Kidney (tissue), 13 donors: ENCODE measurements at regions not wholly inside any gene's neighbourhood (a gene's known extent, or its start where the extent isn't known, plus 50 kb on each side); places are given as distances from the start of the nearest gene placed in this dataset.

ENCODE experiments used
- DNase-seq, 5 donors: peaks; one replicate each; pipeline ENCODE4 v3.0.0-alpha.2; 2013 to 2020
- FAIRE-seq: peaks from 2 replicates; lab custom pipeline; 2012; peaks lifted over from hg19 to GRCh38; lab: Jason Lieb, UNC
- H3K27ac ChIP-seq, 2 donors: one replicate each; pipeline ENCODE4 v1.7.0; 2013; ENCODE audit warnings: low read depth in 2 of 2, low read length in 2 of 2, inconsistent platforms in 1 of 2
- H3K27me3 ChIP-seq: one replicate; pipeline ENCODE4 v1.7.1; 2013; ENCODE audit warnings: low read length, inconsistent platforms; ENCODE audit not compliant: control insufficient read depth, insufficient read depth
- H3K36me3 ChIP-seq, 3 donors: one replicate each; pipeline versions ENCODE4 v1.7.0 to v1.7.1; 2013; ENCODE audit warnings: low read length in 3 of 3, control low read depth in 1 of 3, inconsistent platforms in 1 of 3; ENCODE audit not compliant: insufficient read depth in 3 of 3, control insufficient read depth in 2 of 3
- H3K4me1 ChIP-seq, 3 donors: one replicate each; pipeline versions ENCODE4 v1.7.0 to v1.7.1; 2013; ENCODE audit warnings: low read length in 3 of 3, inconsistent platforms in 1 of 3, low read depth in 1 of 3; ENCODE audit not compliant: control insufficient read depth in 2 of 3, insufficient read depth in 2 of 3
- H3K4me3 ChIP-seq, 3 donors: one replicate each; pipeline versions ENCODE4 v1.7.0 to v1.8.1; 2013; ENCODE audit warnings: low read length in 3 of 3, control low read depth in 1 of 3, inconsistent platforms in 1 of 3
- H3K9ac ChIP-seq, 3 donors: one replicate each; pipeline versions ENCODE4 v1.7.0 to v1.7.1; 2013; ENCODE audit warnings: low read length in 3 of 3, control low read depth in 1 of 3, inconsistent platforms in 1 of 3
- H3K9me3 ChIP-seq, 3 donors: one replicate each; pipeline versions ENCODE4 v1.7.0 to v1.7.1; 2013; ENCODE audit warnings: low read length in 3 of 3, control low read depth in 1 of 3, inconsistent platforms in 1 of 3; ENCODE audit not compliant: control insufficient read depth in 2 of 3, insufficient read depth in 1 of 3
- CTCF ChIP-seq: IDR thresholded peaks from 3 replicates; pipeline ENCODE4 v1.5.1; 2012; ENCODE audit warnings: mild to moderate bottlenecking, moderate library complexity, borderline replicate concordance; ENCODE audit not compliant: insufficient read depth; ENCODE audit errors: extremely low read depth
- intact Hi-C: fragments of 100-400 bp; cut with DNase I; formaldehyde crosslinking; loops from one replicate; pipeline ENCODE4 v1.11.1; 2022
- donor health status: control.
- donor health status: control.
- donor health status: control.
- donor health status: control.
- donor health status: control.
- donor health status: DM: yes; HTN: yes; CAD: no.
- donor health status: Normal renal cell carcinoma (clear cell type).

GRCh38 chr12:28866715-28867503 is 282.2 kb upstream of the FAR2 start:
- H3K4me1 ChIP-seq, result no peaks in the 10 kb centered on the region
- no peaks in the 10 kb centered on the region for H3K36me3 ChIP-seq
- no peaks in the 10 kb centered on the region for H3K9me3 ChIP-seq
- TF ChIP-seq CTCF, result no peak
- no peak for FAIRE-seq
- no peak overlapping the region for H3K4me3 ChIP-seq
- intact Hi-C loops, result no loop called here
- no peaks in the 10 kb centered on the region for H3K27me3 ChIP-seq
- no peak overlapping the region for H3K9ac ChIP-seq
- no peak for DNase-seq
- no peak overlapping the region for H3K27ac ChIP-seq

GRCh38 chr12:28868414-28868813 is 280.7 kb upstream of the FAR2 start:
- Histone ChIP-seq H3K36me3 (no peaks in the 10 kb centered on the region), H3K27ac (no peak overlapping the region), H3K9me3 (no peaks in the 10 kb centered on the region), H3K9ac (no peak overlapping the region), H3K4me3 (no peak overlapping the region), H3K4me1 (no peaks in the 10 kb centered on the region), H3K27me3 (no peaks in the 10 kb centered on the region)
- TF ChIP-seq CTCF, result no peak
- FAIRE-seq, result no peak
- no peak for DNase-seq
- intact Hi-C loops, result no loop called here

- H3K27me3 ChIP-seq, result no peaks in the 10 kb centered on the region
- H3K9me3 ChIP-seq, result no peaks in the 10 kb centered on the region
- no peaks in the 10 kb centered on the region for H3K36me3 ChIP-seq
- H3K4me3 ChIP-seq, result no peak overlapping the region
- DNase-seq (no peak), FAIRE-seq (no peak)
- no peak overlapping the region for H3K9ac ChIP-seq
- no peak overlapping the region for H3K27ac ChIP-seq
- H3K4me1 ChIP-seq, result no peaks in the 10 kb centered on the region
- intact Hi-C loops, result no loop called here
- no peak for TF ChIP-seq CTCF
These were observed 279.9 kb upstream of the FAR2 start for GRCh38 chr12:28869197-28869596.
